Naive B cell (primary cell): ENCODE measurements at regions not wholly inside any gene's neighbourhood (a gene's known extent, or its start where the extent isn't known, plus 50 kb on each side); places are given as distances from the start of the nearest gene placed in this dataset.

Experiments used
- ATAC-seq, 2 donors: fragments of 150-1000 bp; cut with Tn5 transposase; 2 replicates each; pipeline ENCODE4 v1.10.0; 2021; ENCODE audit warnings: low read depth in 2 of 2, mild to moderate bottlenecking in 2 of 2, moderate library complexity in 2 of 2
- DNase-seq: peaks from one replicate; pipeline ENCODE4 v3.0.0; 2022
- H3K27ac Mint-ChIP-seq, 6 donors: one replicate each; pipeline ENCODE4 v1.8.0; 2020 to 2022; ENCODE audit warnings: mild to moderate bottlenecking in 6 of 6, mixed read lengths in 6 of 6, moderate library complexity in 5 of 6, inconsistent platforms in 2 of 6
- H3K27me3 Mint-ChIP-seq, 3 donors: one replicate each; pipeline ENCODE4 v1.8.0; 2021 to 2022; ENCODE audit warnings: mixed read lengths in 3 of 3, mild to moderate bottlenecking in 1 of 3
- H3K36me3 Mint-ChIP-seq, 2 donors: one replicate each; pipeline ENCODE4 v1.8.0; 2020 to 2022; ENCODE audit warnings: mixed read lengths in 2 of 2, inconsistent platforms in 1 of 2, mild to moderate bottlenecking in 1 of 2
- H3K4me1 Mint-ChIP-seq, 3 donors: one replicate each; pipeline ENCODE4 v1.8.0; 2020 to 2022; ENCODE audit warnings: mixed read lengths in 3 of 3, inconsistent platforms in 1 of 3, mild to moderate bottlenecking in 1 of 3, moderate library complexity in 1 of 3
- H3K4me3 Mint-ChIP-seq, 8 donors: one replicate each; pipeline ENCODE4 v1.8.0; 2020 to 2022; ENCODE audit warnings: mild to moderate bottlenecking in 8 of 8, mixed read lengths in 8 of 8, moderate library complexity in 8 of 8, inconsistent platforms in 2 of 8
- H3K9me3 Mint-ChIP-seq, 7 donors: one replicate each; pipeline ENCODE4 v1.8.0; 2020 to 2022; ENCODE audit warnings: mixed read lengths in 7 of 7, mild to moderate bottlenecking in 5 of 7, inconsistent platforms in 2 of 7, moderate library complexity in 1 of 7

DNA sequence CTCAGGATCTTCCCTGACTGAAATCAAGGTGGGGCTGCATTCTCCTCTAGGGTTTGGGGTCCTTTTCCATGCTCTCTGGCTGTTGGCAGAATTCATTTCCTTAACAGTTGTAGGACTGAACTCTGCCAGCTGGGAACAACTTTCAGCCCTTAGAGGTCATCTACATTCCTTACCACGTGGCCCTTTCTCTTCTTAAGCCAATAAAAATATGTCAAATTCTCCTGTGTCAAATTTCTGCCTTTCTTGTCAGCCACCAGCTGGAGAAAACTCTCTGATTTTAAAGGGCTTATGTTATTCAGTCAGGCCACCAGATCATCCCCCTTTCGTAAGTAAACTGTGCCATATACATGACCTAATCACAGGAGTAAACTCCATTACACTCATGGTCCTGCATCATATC, 95.3 kb upstream of the IL6 start:
- H3K27me3 Mint-ChIP-seq, result no peaks in the 10 kb centered on the region
- no peak for ATAC-seq
- H3K9me3 Mint-ChIP-seq, result peaks cover 0 to 2% (median 0%) of the 10 kb centered on the region in 7 donors
- peaks cover 32 to 33% of the 10 kb centered on the region in 2 donors for H3K36me3 Mint-ChIP-seq
- no peak for DNase-seq
- no peak overlapping the region for H3K4me3 Mint-ChIP-seq
- H3K4me1 Mint-ChIP-seq, result peaks cover 8 to 24% (median 11%) of the 10 kb centered on the region in 3 donors
- H3K27ac Mint-ChIP-seq, result peak overlapping the region in 1 of 6 donors; percentile 53

GRCh38 chr7:22630069-22630468, 96.9 kb upstream of the IL6 start:
- Mint-ChIP-seq H3K9me3 (peaks cover 0 to 2% (median 0%) of the 10 kb centered on the region in 7 donors), H3K27me3 (no peaks in the 10 kb centered on the region), H3K36me3 (peaks cover 32 to 39% of the 10 kb centered on the region in 2 donors)

DNA sequence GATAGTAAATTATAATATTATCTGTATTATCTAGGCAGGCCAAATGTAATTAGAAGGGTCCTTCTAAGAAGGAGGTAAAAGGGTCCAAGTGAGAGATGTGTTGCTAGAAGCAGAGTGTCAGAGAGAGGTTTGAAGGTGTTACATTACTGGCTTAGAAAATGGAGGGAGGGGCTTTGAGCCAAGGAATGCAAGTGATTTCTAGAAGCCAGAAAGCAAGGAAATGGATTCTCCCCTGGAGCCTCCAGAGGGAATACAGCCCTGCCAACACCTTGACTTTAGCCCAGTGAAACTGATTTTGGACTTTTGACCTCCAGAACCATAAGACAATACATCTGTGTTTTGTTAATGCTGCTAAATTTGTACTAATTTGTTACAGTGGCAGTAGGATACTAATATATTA, 97.9 kb upstream of the IL6 start:
- H3K27me3 Mint-ChIP-seq, result no peaks in the 10 kb centered on the region

More at GRCh38 chr7:22630069-22630468, 96.9 kb upstream of the IL6 start:
- ATAC-seq, result no peak
- Mint-ChIP-seq H3K27ac (peak overlapping the region in 1 of 6 donors; percentile 13), H3K4me1 (peaks cover 7 to 20% (median 8%) of the 10 kb centered on the region in 3 donors), H3K4me3 (no peak overlapping the region)
- DNase-seq, result no peak

GRCh38 chr7:22628112-22628511, 98.9 kb upstream of the IL6 start:
- DNase-seq, result no peak
- Mint-ChIP-seq H3K36me3 (peaks cover 34 to 43% of the 10 kb centered on the region in 2 donors), H3K4me1 (peaks cover 9 to 15% (median 13%) of the 10 kb centered on the region in 3 donors), H3K9me3 (peaks cover 0 to 2% (median 0%) of the 10 kb centered on the region in 7 donors), H3K27me3 (no peaks in the 10 kb centered on the region), H3K27ac (no peak overlapping the region), H3K4me3 (no peak overlapping the region)
- no peak for ATAC-seq

More for the DNA sequence above, 97.9 kb upstream of the IL6 start:
- H3K4me1 Mint-ChIP-seq, result peaks cover 4 to 11% (median 5%) of the 10 kb centered on the region in 3 donors
- ATAC-seq (no peak), DNase-seq (no peak)
- H3K36me3 Mint-ChIP-seq, result peaks cover 26 to 41% of the 10 kb centered on the region in 2 donors
- H3K4me3 Mint-ChIP-seq, result no peak overlapping the region
- H3K27ac Mint-ChIP-seq, result peak overlapping the region in 4 of 6 donors; percentile 3 to 59 (median 34)
- H3K9me3 Mint-ChIP-seq, result peaks cover 0 to 2% (median 0%) of the 10 kb centered on the region in 7 donors

DNA sequence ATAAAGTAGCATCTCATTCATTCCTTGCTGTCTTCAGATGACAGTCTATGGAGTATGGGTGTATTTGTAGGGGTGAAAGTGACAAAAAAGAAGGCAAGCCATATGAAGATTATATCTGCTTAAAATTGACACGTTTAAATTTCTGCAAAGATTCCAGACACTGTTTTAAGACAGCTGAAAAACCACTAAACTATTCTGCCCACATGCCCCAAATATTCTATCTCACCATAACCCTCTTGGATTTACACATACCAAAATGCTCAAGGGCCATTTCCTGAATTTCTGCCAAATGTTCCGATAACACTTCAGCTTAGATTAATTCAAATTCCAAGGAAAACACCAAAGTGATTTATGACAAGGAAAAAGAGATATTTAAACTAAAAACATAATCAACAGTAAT, 99.9 kb upstream of the IL6 start:
- Mint-ChIP-seq H3K27me3 (no peaks in the 10 kb centered on the region), H3K4me1 (peaks cover 10 to 19% (median 14%) of the 10 kb centered on the region in 3 donors), H3K4me3 (no peak overlapping the region), H3K36me3 (peaks cover 34 to 48% of the 10 kb centered on the region in 2 donors), H3K27ac (no peak overlapping the region), H3K9me3 (peaks cover 0 to under 1% (median 0%) of the 10 kb centered on the region in 7 donors)
- ATAC-seq, result no peak
- no peak for DNase-seq

- ATAC-seq (no peak), DNase-seq (no peak)
- H3K4me3 Mint-ChIP-seq, result no peak overlapping the region
- peaks cover 0 to 9% (median 4%) of the 10 kb centered on the region in 7 donors for H3K9me3 Mint-ChIP-seq
- peak overlapping the region in 1 of 6 donors; percentile 36 for H3K27ac Mint-ChIP-seq
- no peaks in the 10 kb centered on the region for H3K27me3 Mint-ChIP-seq
- H3K4me1 Mint-ChIP-seq, result peaks cover 10 to 17% (median 13%) of the 10 kb centered on the region in 3 donors
- peaks cover 45 to 54% of the 10 kb centered on the region in 2 donors for H3K36me3 Mint-ChIP-seq
Observed at GRCh38 chr7:22625251-22625650, 101.7 kb upstream of the IL6 start.

- Mint-ChIP-seq H3K27me3 (no peaks in the 10 kb centered on the region), H3K27ac (peak overlapping the region in 2 of 6 donors; percentile 13 to 36), H3K4me3 (no peak overlapping the region), H3K4me1 (peaks cover 10 to 17% (median 13%) of the 10 kb centered on the region in 3 donors), H3K9me3 (peaks cover 0 to 11% (median 6%) of the 10 kb centered on the region in 7 donors), H3K36me3 (peaks cover 49 to 54% of the 10 kb centered on the region in 2 donors)
- DNase-seq, result no peak
- ATAC-seq, result no peak
Observed at GRCh38 chr7:22624781-22625180, 102.2 kb upstream of the IL6 start.

DNA sequence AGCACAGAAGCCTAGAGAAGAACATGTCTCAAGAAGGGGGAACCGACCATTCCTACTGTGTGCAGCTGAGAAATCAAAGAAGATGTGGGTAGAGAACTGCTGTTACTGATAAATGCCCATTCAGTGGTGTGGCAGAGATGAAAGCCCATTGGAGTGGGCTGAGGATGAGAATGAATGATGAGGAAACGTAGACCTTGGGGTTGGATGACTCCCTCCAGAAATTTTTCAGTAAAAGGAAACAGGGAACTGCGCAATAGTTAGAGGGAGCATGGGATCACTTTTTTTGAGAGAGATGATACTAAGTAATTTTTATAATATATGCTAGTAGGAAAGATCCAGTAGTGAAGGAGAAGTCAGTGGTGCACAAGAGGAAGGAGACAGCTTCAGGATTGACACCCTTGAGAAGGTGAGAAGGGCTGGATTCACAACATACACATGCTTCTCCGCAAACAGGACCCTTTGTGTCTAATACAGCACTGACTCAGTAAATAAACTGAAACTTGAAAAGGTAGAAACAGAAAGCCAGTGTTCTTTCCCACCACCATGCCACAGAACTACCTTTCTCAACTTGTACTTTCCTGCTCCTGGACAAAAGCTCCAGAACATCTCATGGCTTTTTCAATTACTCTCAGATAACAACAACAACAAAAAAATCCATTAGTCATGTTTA, 104.7 kb upstream of the IL6 start:
- H3K4me1 Mint-ChIP-seq, result peaks cover 10 to 20% (median 14%) of the 10 kb centered on the region in 3 donors
- H3K27ac Mint-ChIP-seq, result peak overlapping the region in 2 of 6 donors; percentile 4 to 44
- peaks cover 5 to 32% (median 22%) of the 10 kb centered on the region in 7 donors for H3K9me3 Mint-ChIP-seq
- H3K27me3 Mint-ChIP-seq, result no peaks in the 10 kb centered on the region
- H3K36me3 Mint-ChIP-seq, result peaks cover 53 to 60% of the 10 kb centered on the region in 2 donors
- no peak overlapping the region for H3K4me3 Mint-ChIP-seq
- DNase-seq (no peak), ATAC-seq (no peak)

DNA sequence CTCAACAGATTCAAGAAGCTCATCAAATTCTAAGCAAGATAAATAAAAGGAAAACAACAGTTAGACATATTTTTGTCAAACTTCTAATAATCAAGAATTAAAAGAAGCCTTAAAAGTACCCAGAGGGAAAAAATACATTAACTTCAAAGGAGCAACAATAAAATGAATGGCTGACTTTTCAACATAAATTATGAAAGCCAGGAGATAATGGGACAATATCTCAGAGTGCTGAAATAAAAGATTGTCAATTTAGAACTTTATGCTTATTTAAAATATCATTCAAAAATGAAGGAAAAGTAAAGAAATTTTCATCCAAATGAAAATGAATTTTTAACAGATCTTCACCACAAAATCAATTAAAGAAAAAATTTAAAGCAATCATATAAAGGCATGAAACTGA, 108.5 kb upstream of the IL6 start:
- H3K27ac Mint-ChIP-seq, result no peak overlapping the region
- ATAC-seq (no peak), DNase-seq (no peak)
- peaks cover 59 to 70% of the 10 kb centered on the region in 2 donors for H3K36me3 Mint-ChIP-seq
- no peak overlapping the region for H3K4me3 Mint-ChIP-seq
- peaks cover 0 to 13% (median 0%) of the 10 kb centered on the region in 3 donors for H3K27me3 Mint-ChIP-seq
- H3K4me1 Mint-ChIP-seq, result peaks cover 13 to 24% (median 19%) of the 10 kb centered on the region in 3 donors
- H3K9me3 Mint-ChIP-seq, result peaks cover 5 to 37% (median 28%) of the 10 kb centered on the region in 7 donors

DNA sequence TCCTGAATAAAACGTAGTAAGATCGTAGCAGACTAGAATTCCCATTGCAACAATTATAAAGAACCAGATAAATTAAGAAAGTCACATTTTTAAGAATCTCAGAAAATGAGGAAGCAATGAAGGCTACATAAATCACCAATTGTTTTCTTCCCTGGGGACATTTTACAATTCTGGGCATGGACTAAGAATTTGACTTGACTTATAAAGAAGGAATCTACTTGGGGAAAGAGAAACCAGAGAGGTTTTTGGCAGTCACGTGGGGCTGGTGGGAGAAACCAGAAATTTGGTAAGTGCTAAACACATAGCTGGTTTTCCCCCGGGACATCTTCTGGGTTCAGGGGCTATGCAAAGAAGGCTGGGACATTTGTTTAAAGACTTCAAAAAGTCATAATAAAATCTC, 109.8 kb upstream of the IL6 start:
- Mint-ChIP-seq H3K9me3 (peaks cover 5 to 37% (median 28%) of the 10 kb centered on the region in 7 donors), H3K27ac (peak overlapping the region in 2 of 6 donors; percentile 23 to 57), H3K27me3 (peaks cover 0 to 13% (median 0%) of the 10 kb centered on the region in 3 donors), H3K4me3 (peak overlapping the region in 2 of 8 donors; percentile 17 to 45), H3K4me1 (peaks cover 13 to 19% (median 13%) of the 10 kb centered on the region in 3 donors), H3K36me3 (peaks cover 60 to 69% of the 10 kb centered on the region in 2 donors)
- DNase-seq (no peak), ATAC-seq (no peak)

GRCh38 chr7:22613496-22613895, 113.5 kb upstream of the IL6 start:
- Mint-ChIP-seq H3K27ac (no peak overlapping the region), H3K9me3 (peaks cover 0 to 18% (median 18%) of the 10 kb centered on the region in 7 donors), H3K4me1 (peaks cover 20 to 27% (median 22%) of the 10 kb centered on the region in 3 donors), H3K27me3 (peaks cover 0 to 13% (median 0%) of the 10 kb centered on the region in 3 donors), H3K36me3 (peaks cover 40 to 52% of the 10 kb centered on the region in 2 donors), H3K4me3 (no peak overlapping the region)
- ATAC-seq, result no peak
- DNase-seq, result no peak

DNA sequence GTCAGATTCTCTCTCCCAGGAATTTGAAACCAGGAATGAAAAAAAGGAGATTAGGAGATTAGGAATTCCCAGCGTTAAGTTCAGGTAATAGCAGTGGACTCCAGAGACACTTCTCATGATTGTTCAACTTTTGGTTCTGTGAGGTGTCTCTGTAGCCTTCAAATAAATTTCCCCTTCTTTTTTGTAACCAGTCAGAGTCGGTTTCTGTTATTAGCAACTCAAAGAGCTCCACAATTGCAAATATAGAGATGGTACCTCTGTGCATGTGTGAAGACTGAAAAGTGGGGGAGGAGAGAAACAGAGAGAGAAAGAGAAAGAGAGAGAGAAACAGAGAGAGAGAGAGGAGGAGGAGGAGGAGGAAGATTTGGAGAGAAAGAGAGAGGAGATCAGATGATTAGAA, 112.8 kb upstream of the STEAP1B start:
- no peak overlapping the region for H3K27ac Mint-ChIP-seq
- H3K9me3 Mint-ChIP-seq, result peaks cover 0 to 11% (median 11%) of the 10 kb centered on the region in 7 donors
- ATAC-seq, result no peak

DNA sequence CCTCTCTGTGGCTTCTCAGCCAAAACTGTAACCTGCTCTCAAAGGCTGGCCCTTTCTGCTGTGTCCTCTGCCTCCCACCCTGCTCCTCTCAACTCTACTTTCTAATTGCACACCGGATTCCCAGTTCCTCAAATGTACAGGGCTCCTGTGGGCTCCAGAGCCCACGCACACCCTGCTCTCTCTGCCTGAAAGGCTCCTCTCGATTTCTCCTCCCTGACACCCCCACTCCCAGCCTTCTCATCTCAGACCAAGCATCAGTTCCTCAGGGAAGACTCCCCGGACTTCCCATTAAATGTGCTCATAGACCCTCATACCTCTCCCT, 111.7 kb upstream of the STEAP1B start:
- Mint-ChIP-seq H3K4me1 (peaks cover 16 to 20% (median 17%) of the 10 kb centered on the region in 3 donors), H3K27ac (peak overlapping the region in 3 of 6 donors; percentile 61 to 96 (median 91)), H3K9me3 (peaks cover 0 to under 1% (median 0%) of the 10 kb centered on the region in 7 donors), H3K4me3 (peak overlapping the region in 1 of 8 donors; percentile 74), H3K27me3 (peaks cover 0 to 13% (median 0%) of the 10 kb centered on the region in 3 donors), H3K36me3 (peaks cover 25 to 36% of the 10 kb centered on the region in 2 donors)
- ATAC-seq (no peak), DNase-seq (no peak)

More for the DNA sequence above, 112.8 kb upstream of the STEAP1B start:
- H3K36me3 Mint-ChIP-seq, result peaks cover 33 to 46% of the 10 kb centered on the region in 2 donors
- DNase-seq, result no peak
- peaks cover 0 to 13% (median 0%) of the 10 kb centered on the region in 3 donors for H3K27me3 Mint-ChIP-seq
- no peak overlapping the region for H3K4me3 Mint-ChIP-seq
- H3K4me1 Mint-ChIP-seq, result peaks cover 20 to 27% (median 22%) of the 10 kb centered on the region in 3 donors
